ENCODE measurements at regions not wholly inside any gene's neighbourhood (a gene's known extent, or its start where the extent isn't known, plus 50 kb on each side); places are given as distances from the start of the nearest gene placed in this dataset.
"Not testable (repeated sequence)": the region's sequence is repeated elsewhere in the genome, so short reads cannot be mapped to it uniquely, and the experiment has no call there.

GRCh38 chr17:20941872-20942271 is 100.9 kb downstream of the USP22 start:
- Histone ChIP-seq H3K36me3 (ENCODE audit: insufficient read depth, low read length) (no peaks in the 10 kb centered on the region), H3K27me3 (ENCODE audit: insufficient read depth, low read length) (no peaks in the 10 kb centered on the region), H3K4me1 (ENCODE audit: insufficient read depth, low read length) (no peaks in the 10 kb centered on the region), H3K27ac (ENCODE audit: low read depth, low read length) (no peak overlapping the region), H3K9me3 (ENCODE audit: control insufficient read depth in 1 of 2, low read length in 2 of 2) (no peaks in the 10 kb centered on the region), H3K4me3 (ENCODE audit: low read length in 2 of 2) (no peak overlapping the region)
- Mint-ChIP-seq H3K9me3 (no peaks in the 10 kb centered on the region), H3K4me3 (no peak overlapping the region), H3K4me1 (no peaks in the 10 kb centered on the region), H3K27ac (no peak overlapping the region), H3K27me3 (peaks cover 7 to 9% of the 10 kb centered on the region in 2 donors), H3K36me3 (no peaks in the 10 kb centered on the region)
- intact Hi-C loops (cut with micrococcal nuclease) = no loop called here
- DNase-seq = no peak
- CTCF ChIA-PET (ENCODE audit: partially characterized antibody) = no interaction called here
- POLR2A ChIA-PET (ENCODE audit: partially characterized antibody) = no interaction called here

GRCh38 chr17:20944014-20944865 is 98.6 kb downstream of the USP22 start:
- H3K9me3 Mint-ChIP-seq = no peaks in the 10 kb centered on the region
- no peaks in the 10 kb centered on the region for H3K36me3 Mint-ChIP-seq
- ChIA-PET POLR2A (ENCODE audit: partially characterized antibody) (no interaction called here), CTCF (ENCODE audit: partially characterized antibody) (no interaction called here)
- Histone ChIP-seq H3K4me3 (ENCODE audit: low read length in 2 of 2) (no peak overlapping the region), H3K9me3 (ENCODE audit: control insufficient read depth in 1 of 2, low read length in 2 of 2) (no peaks in the 10 kb centered on the region), H3K27ac (ENCODE audit: low read depth, low read length) (no peak overlapping the region), H3K27me3 (ENCODE audit: insufficient read depth, low read length) (no peaks in the 10 kb centered on the region), H3K4me1 (ENCODE audit: insufficient read depth, low read length) (no peaks in the 10 kb centered on the region), H3K36me3 (ENCODE audit: insufficient read depth, low read length) (no peaks in the 10 kb centered on the region)
- intact Hi-C loops (cut with micrococcal nuclease) = no loop called here
- peaks cover 7 to 14% of the 10 kb centered on the region in 2 donors for H3K27me3 Mint-ChIP-seq
- peak in 2 of 5 donors; percentile 8 to 11 for DNase-seq
- no peaks in the 10 kb centered on the region for H3K4me1 Mint-ChIP-seq
- peak overlapping the region in 1 of 7 donors; percentile 14 for H3K27ac Mint-ChIP-seq
- H3K4me3 Mint-ChIP-seq = no peak overlapping the region

- intact Hi-C loops (cut with micrococcal nuclease); CTCF ChIA-PET (ENCODE audit: partially characterized antibody): not testable (repeated sequence)
Measured at GRCh38 chr17:20947708-20948107, 95.1 kb downstream of the USP22 start.

GRCh38 chr17:20948984-20949777 is 93.6 kb downstream of the USP22 start:
- Mint-ChIP-seq H3K27me3 (peaks cover 22 to 24% of the 10 kb centered on the region in 2 donors), H3K36me3 (no peaks in the 10 kb centered on the region), H3K4me3 (no peak overlapping the region), H3K27ac (no peak overlapping the region), H3K9me3 (no peaks in the 10 kb centered on the region), H3K4me1 (no peaks in the 10 kb centered on the region)
- H3K27ac ChIP-seq (ENCODE audit: low read depth, low read length) = no peak overlapping the region
- no peaks in the 10 kb centered on the region for H3K27me3 ChIP-seq (ENCODE audit: insufficient read depth, low read length)
- ChIA-PET POLR2A (ENCODE audit: partially characterized antibody) (no interaction called here), CTCF (ENCODE audit: partially characterized antibody) (no interaction called here)
- H3K4me1 ChIP-seq (ENCODE audit: insufficient read depth, low read length) = no peaks in the 10 kb centered on the region
- no peak for DNase-seq
- H3K9me3 ChIP-seq (ENCODE audit: control insufficient read depth in 1 of 2, low read length in 2 of 2) = no peaks in the 10 kb centered on the region
- no peaks in the 10 kb centered on the region for H3K36me3 ChIP-seq (ENCODE audit: insufficient read depth, low read length)
- H3K4me3 ChIP-seq (ENCODE audit: low read length in 2 of 2) = no peak overlapping the region
- intact Hi-C loops (cut with micrococcal nuclease) = no loop called here

More at GRCh38 chr17:20947708-20948107, 95.1 kb downstream of the USP22 start:
- H3K27me3 Mint-ChIP-seq = peaks cover 19 to 22% of the 10 kb centered on the region in 2 donors
- H3K9me3 ChIP-seq (ENCODE audit: control insufficient read depth in 1 of 2, low read length in 2 of 2); H3K4me1 ChIP-seq (ENCODE audit: insufficient read depth, low read length); H3K27me3 ChIP-seq (ENCODE audit: insufficient read depth, low read length); H3K4me3 ChIP-seq (ENCODE audit: low read length in 2 of 2); POLR2A ChIA-PET (ENCODE audit: partially characterized antibody); H3K36me3 ChIP-seq (ENCODE audit: insufficient read depth, low read length); H3K4me1 Mint-ChIP-seq; DNase-seq; H3K36me3 Mint-ChIP-seq; H3K27ac Mint-ChIP-seq; H3K9me3 Mint-ChIP-seq; H3K4me3 Mint-ChIP-seq; H3K27ac ChIP-seq (ENCODE audit: low read depth, low read length): not testable (repeated sequence)

Data from CD4-positive, alpha-beta memory T cell (primary cell).